ENCODE measurements at regions not wholly inside any gene's neighbourhood (a gene's known extent, or its start where the extent isn't known, plus 50 kb on each side); places are given as distances from the start of the nearest gene placed in this dataset.

GRCh38 chr20:41888434-41888833, 270.3 kb upstream of the CHD6 start:
- TF ChIP-seq CTCF (IDR thresholded peaks at IDR 0.05; ENCODE audit: insufficient read depth, low read depth, low read length) (no peak), EZH2 (IDR thresholded peaks at IDR 0.05; ENCODE audit: insufficient read depth, low read length) (no peak)
